Thymus (tissue), 11 donors: ENCODE measurements at regions not wholly inside any gene's neighbourhood (a gene's known extent, or its start where the extent isn't known, plus 50 kb on each side); places are given as distances from the start of the nearest gene placed in this dataset.
"Not testable (repeated sequence)": the region's sequence is repeated elsewhere in the genome, so short reads cannot be mapped to it uniquely, and the experiment has no call there.

ENCODE experiments used
- DNase-seq, 9 donors: peaks; one replicate each; pipeline ENCODE4 v3.0.0-alpha.2; 2013; ENCODE audit warnings: low spot score in 9 of 9, low read depth in 6 of 9, missing footprints in 1 of 9
- H3K27ac ChIP-seq, 2 donors: one replicate each; pipeline ENCODE4 v1.5.1; 2013; ENCODE audit warnings: control low read depth in 1 of 2, low read depth in 1 of 2, low read length in 1 of 2, mild to moderate bottlenecking in 1 of 2, moderate library complexity in 1 of 2
- H3K27me3 ChIP-seq, 2 donors: one replicate each; pipeline ENCODE4 v1.5.1; 2013; ENCODE audit warnings: low read length in 1 of 2; ENCODE audit not compliant: control insufficient read depth in 2 of 2, insufficient read depth in 1 of 2
- H3K36me3 ChIP-seq, 2 donors: one replicate each; pipeline ENCODE4 v1.5.1; 2013; ENCODE audit warnings: low read length in 1 of 2, mild to moderate bottlenecking in 1 of 2, moderate library complexity in 1 of 2; ENCODE audit not compliant: control insufficient read depth in 2 of 2, insufficient read depth in 2 of 2
- H3K4me1 ChIP-seq, 2 donors: one replicate each; pipeline ENCODE4 v1.5.1; 2013; ENCODE audit warnings: low read length in 2 of 2; ENCODE audit not compliant: control insufficient read depth in 2 of 2, insufficient read depth in 2 of 2
- H3K4me3 ChIP-seq, 2 donors: one replicate each; pipeline ENCODE4 v1.5.1; 2013; ENCODE audit warnings: low read length in 2 of 2, control low read depth in 1 of 2, mild to moderate bottlenecking in 1 of 2
- H3K9me3 ChIP-seq, 2 donors: one replicate each; pipeline ENCODE4 v1.5.1; 2013; ENCODE audit warnings: low read length in 1 of 2, mild to moderate bottlenecking in 1 of 2; ENCODE audit not compliant: control insufficient read depth in 2 of 2, insufficient read depth in 1 of 2
- WGBS: extraction: QIAGEN DNeasy Blood & Tissue Kit; methylation state at CpG from one replicate; pipeline ENCODE4 v1.1.7; 2013; 5-methylcytosine and 5-hydroxymethylcytosine counted together
- donor health status: healthy.

DNA sequence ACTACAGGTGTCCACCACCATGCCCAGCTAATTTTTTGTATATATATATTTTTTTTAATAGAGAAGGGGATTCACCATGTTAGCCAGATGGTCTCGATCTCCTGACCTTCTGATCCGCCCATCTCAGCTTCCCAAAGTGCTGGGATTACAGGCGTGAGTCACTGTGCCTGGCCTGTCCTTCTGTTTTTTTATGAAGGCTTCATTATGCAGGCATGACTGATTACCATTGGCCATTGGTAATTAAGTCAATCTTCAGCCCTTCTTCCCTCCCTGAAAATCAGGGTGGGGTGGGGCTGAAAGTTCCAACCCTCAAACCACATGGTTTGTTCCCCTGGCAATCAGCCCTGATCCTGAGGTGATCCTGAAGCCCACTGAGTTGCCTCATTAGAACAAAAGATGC lies 336.9 kb downstream of the PTTG2 start:
- no peak for DNase-seq
- H3K27ac ChIP-seq = no peak overlapping the region
- H3K27me3 ChIP-seq = no peaks in the 10 kb centered on the region
- peaks cover 2 to 6% of the 10 kb centered on the region in 2 donors for H3K9me3 ChIP-seq
- no peak overlapping the region for H3K4me3 ChIP-seq
- H3K4me1 ChIP-seq = no peaks in the 10 kb centered on the region
- H3K36me3 ChIP-seq = no peaks in the 10 kb centered on the region
- WGBS = 97% methylated on average over 3 of the region's 3 CpGs

DNA sequence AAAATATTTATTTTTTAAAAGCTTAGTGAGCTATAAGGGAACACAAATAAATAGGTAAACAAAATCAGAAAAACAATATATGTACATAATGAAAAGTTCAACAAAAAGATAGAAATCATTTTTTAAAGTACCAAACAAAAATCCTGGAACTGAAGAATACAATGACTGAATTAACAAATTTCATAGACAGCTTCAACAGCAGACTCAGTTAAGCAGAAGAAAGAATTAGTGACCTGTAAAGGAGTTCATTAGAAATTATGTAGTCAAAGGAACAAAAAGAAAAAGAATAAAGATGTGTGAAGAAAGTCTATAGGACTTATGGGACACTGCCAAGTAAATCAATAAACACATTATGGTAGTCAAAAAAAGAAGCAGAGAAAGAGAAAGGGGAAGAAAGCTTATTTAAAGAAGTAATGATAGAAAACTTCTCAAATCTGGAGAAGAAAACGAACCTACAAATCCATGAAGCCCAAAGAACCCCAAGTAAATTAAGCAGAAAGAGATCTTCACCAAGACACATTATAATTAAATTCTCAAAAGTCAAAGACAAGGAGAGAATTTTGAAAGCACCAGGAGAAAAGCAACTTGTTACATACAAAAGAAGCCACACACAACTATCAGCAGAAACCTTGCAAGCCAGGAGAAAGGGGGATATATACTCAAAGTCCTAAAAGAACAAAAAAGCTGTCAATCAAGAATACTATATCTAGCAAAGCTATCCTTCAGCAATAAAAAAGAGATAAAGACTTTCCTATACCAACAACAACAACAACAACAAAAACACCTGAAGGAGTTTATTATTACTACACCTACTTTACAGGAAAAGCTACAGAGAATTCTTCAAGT lies 338.9 kb downstream of the PTTG2 start:
- Histone ChIP-seq H3K36me3 (no peaks in the 10 kb centered on the region), H3K9me3 (peaks cover 3 to 19% of the 10 kb centered on the region in 2 donors), H3K27me3 (no peaks in the 10 kb centered on the region), H3K4me1 (no peaks in the 10 kb centered on the region), H3K27ac (no peak overlapping the region), H3K4me3 (no peak overlapping the region)
- no peak for DNase-seq
- 95% methylated on average over 1 of the region's 1 CpG for WGBS

- Histone ChIP-seq H3K9me3 (peaks cover 3 to 21% of the 10 kb centered on the region in 2 donors), H3K27ac (no peak overlapping the region), H3K27me3 (no peaks in the 10 kb centered on the region), H3K4me1 (peaks cover 0 to 6% of the 10 kb centered on the region in 2 donors), H3K36me3 (no peaks in the 10 kb centered on the region), H3K4me3 (no peak overlapping the region)
- WGBS = 97% methylated on average over 2 of the region's 2 CpGs
- DNase-seq = no peak
These were observed 342.7 kb downstream of the PTTG2 start for GRCh38 chr4:38302910-38303309.

- H3K27ac ChIP-seq, DNase-seq, H3K36me3 ChIP-seq, H3K4me3 ChIP-seq, H3K4me1 ChIP-seq, H3K27me3 ChIP-seq: not testable (repeated sequence)
- WGBS = 97% methylated on average over 5 of the region's 5 CpGs
- H3K9me3 ChIP-seq = peaks cover 2 to 15% of the 10 kb centered on the region in 2 donors
These were observed 344.3 kb downstream of the PTTG2 start for GRCh38 chr4:38304460-38304859.

DNA sequence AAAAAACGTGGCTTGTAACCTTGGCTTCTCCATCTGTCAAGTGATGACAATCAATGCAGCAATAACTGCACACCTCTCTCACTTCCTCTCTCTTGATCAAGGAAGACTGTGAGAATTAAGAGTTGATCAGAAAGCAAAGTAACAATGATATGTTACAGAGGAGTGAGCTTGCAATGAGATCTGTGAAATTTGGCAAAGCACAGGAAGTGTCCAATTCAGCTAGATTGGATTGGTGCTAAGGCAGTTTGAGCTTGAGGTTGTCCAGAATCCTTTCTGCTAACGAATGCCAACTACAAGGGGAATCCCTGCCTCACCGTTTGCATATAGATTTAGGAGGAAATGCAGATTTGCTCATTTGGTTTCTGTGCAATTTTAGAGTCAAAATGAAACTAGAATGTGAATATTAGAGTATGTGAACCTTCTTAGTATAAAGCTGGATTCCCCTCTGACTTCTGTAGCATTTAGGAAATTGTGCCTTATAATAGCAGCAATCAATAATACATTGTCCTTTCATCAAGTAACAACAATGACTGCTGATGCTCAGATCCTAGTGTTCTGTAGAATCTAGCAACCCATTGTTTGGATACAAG lies 346.4 kb downstream of the PTTG2 start:
- Histone ChIP-seq H3K4me1 (peaks cover 13 to 19% of the 10 kb centered on the region in 2 donors), H3K27me3 (no peaks in the 10 kb centered on the region), H3K36me3 (no peaks in the 10 kb centered on the region), H3K4me3 (no peak overlapping the region), H3K9me3 (peaks cover 2 to 15% of the 10 kb centered on the region in 2 donors), H3K27ac (no peak overlapping the region)
- 37% methylated on average over 3 of the region's 3 CpGs for WGBS
- DNase-seq = peak in 1 of 9 donors; percentile 42

DNA sequence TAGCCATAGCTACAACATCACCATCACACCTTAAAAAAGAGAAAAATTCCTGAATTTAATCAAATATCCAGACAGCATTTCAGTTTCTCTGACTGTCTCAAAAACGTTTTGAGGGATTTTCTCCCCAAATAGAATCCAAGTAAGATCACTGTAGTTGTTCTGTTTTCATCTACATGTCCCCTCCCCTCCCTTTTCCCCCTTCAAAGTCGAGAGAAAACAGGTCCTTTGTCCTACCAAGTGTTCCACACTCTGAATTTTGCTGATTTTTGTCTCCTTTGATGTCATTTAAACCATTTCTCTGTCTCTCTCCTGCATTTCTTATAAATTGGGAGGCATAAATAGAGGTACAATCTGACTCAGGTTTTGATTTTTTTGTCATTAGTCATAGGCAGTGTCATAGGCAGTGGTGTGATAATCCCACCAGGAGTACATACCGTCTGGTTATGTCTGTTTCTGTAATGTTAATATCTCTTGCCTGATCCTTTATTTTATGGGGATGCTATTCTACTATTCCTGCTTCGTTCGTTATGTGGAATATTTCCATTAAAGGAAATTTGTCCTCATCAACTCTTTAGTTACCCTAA lies 348.6 kb downstream of the PTTG2 start:
- no peak overlapping the region for H3K4me3 ChIP-seq
- WGBS = 79% methylated on average over 5 of the region's 5 CpGs
- H3K9me3 ChIP-seq = peaks cover 0 to 2% of the 10 kb centered on the region in 2 donors
- no peaks in the 10 kb centered on the region for H3K36me3 ChIP-seq
- DNase-seq = no peak
- no peaks in the 10 kb centered on the region for H3K27me3 ChIP-seq
- H3K4me1 ChIP-seq = peaks cover 17 to 32% of the 10 kb centered on the region in 2 donors
- no peak overlapping the region for H3K27ac ChIP-seq

DNA sequence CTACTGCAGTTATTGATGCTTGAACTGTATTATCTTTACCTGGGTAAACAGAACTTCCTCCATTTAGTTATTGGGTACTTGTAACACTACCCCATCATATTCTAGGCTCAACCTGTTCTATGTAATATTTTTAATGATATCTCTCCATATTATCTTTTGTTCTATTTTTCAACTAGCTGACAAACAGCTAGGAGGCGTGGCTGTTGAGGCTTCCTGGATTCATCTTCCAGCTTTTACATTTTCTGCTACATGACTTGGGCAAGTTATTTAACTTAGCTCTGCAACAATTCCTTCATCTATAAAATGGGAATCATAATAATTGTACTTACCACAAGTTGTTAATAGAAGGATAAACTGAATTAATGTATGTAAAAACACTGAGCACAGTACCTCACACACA lies 349.3 kb downstream of the PTTG2 start:
- no peaks in the 10 kb centered on the region for H3K27me3 ChIP-seq
- no peak for DNase-seq
- no peaks in the 10 kb centered on the region for H3K36me3 ChIP-seq
- no peak overlapping the region for H3K27ac ChIP-seq
- no peak overlapping the region for H3K4me3 ChIP-seq
- H3K4me1 ChIP-seq = peaks cover 17 to 37% of the 10 kb centered on the region in 2 donors
- peaks cover 0 to under 1% of the 10 kb centered on the region in 2 donors for H3K9me3 ChIP-seq
- WGBS = 94% methylated on average over 1 of the region's 1 CpG

GRCh38 chr4:38310446-38311043 lies 350.3 kb downstream of the PTTG2 start:
- no peaks in the 10 kb centered on the region for H3K27me3 ChIP-seq
- peaks cover 17 to 37% of the 10 kb centered on the region in 2 donors for H3K4me1 ChIP-seq
- peak; percentile 64 to 95 (median 86) for DNase-seq
- no peak overlapping the region for H3K4me3 ChIP-seq
- H3K9me3 ChIP-seq = no peaks in the 10 kb centered on the region
- no peaks in the 10 kb centered on the region for H3K36me3 ChIP-seq
- WGBS = 14% methylated on average over 4 of the region's 4 CpGs
- H3K27ac ChIP-seq = peak overlapping the region; percentile 6 to 81
